ENCODE measurements at regions not wholly inside any gene's neighbourhood (a gene's known extent, or its start where the extent isn't known, plus 50 kb on each side); places are given as distances from the start of the nearest gene placed in this dataset.
A peak's percentile ranks its signal among the peaks of the same experiment; 100 is the strongest.

DNA sequence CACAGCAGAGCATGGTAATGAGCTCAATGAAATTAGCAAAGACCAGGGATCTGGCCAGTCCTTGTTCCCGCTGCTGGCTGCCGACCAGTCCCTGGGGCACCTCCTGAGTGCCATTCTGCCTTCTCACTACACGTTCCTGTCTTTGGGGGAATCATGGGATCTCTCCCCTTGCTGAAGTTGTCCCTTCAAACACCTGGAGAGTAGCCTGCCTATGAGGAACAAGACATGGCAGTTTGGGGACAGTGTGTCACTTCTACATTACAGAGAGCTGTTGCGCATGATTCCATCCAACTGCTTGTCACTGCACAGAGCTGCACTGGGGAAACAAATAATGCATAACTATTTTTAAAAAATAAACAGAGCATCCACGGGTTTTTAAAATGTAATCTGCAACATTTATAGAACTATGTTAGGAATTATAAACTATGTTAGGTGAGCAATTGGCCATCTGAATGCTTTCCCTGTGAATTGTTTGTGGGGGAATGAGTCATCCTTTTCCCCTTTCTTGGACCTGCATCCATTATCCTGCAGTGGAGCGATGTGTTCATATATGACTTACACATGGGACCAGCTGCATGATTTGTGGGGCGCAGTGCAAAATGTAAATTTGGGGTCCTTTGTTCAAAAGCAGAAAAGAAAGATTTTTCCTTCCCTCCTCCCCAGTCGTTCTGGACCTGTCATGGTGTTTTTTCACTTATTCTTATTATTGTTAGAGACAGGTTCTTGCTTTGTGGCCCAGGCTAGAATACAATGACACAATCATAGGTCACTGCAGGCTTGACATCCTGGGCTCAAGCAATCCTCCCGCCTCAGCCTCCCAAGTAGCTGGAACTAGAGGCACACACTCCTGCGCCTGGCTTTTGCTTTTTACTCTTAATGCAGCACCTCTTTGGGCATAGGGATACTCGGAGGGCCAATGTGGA is 115.0 kb upstream of the TBL1X start:
- TF ChIP-seq, protein P1, sequence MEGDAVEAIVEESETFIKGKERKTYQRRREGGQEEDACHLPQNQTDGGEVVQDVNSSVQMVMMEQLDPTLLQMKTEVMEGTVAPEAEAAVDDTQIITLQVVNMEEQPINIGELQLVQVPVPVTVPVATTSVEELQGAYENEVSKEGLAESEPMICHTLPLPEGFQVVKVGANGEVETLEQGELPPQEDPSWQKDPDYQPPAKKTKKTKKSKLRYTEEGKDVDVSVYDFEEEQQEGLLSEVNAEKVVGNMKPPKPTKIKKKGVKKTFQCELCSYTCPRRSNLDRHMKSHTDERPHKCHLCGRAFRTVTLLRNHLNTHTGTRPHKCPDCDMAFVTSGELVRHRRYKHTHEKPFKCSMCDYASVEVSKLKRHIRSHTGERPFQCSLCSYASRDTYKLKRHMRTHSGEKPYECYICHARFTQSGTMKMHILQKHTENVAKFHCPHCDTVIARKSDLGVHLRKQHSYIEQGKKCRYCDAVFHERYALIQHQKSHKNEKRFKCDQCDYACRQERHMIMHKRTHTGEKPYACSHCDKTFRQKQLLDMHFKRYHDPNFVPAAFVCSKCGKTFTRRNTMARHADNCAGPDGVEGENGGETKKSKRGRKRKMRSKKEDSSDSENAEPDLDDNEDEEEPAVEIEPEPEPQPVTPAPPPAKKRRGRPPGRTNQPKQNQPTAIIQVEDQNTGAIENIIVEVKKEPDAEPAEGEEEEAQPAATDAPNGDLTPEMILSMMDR (IDR thresholded peaks at IDR 0.05; ENCODE audit: low read length), result no peak
- 0 out of 2 replicates have a peak, but pooled peaks cover 6% of the 10 kb centered on the region for H3F3A ChIP-seq (ENCODE audit: insufficient read depth, low read length)
- no peak overlapping the region for H2AFZ ChIP-seq (ENCODE audit: low read length)
- H3K4me3 ChIP-seq (ENCODE audit: low read depth, low read length, poor library complexity, severe bottlenecking), result no peak overlapping the region
- no peaks in the 10 kb centered on the region for H3K9me3 ChIP-seq (ENCODE audit: low read length)
- H3K9ac ChIP-seq (ENCODE audit: low read length), result no peak overlapping the region
- H3K4me2 ChIP-seq (ENCODE audit: low read length), result no peak overlapping the region
- H3K4me1 ChIP-seq (ENCODE audit: insufficient read depth, low read length, severe bottlenecking), result peaks cover 41% of the 10 kb centered on the region
- no peaks in the 10 kb centered on the region for H3K9me2 ChIP-seq (ENCODE audit: low read depth, low read length)
- no peaks in the 10 kb centered on the region for H4K20me1 ChIP-seq (ENCODE audit: insufficient read depth, low read length)
- no peaks in the 10 kb centered on the region for H3K27me3 ChIP-seq (ENCODE audit: insufficient read depth, low read length)
- no peak overlapping the region for H3K27ac ChIP-seq (ENCODE audit: low read depth, low read length, poor library complexity, severe bottlenecking)
- no peaks in the 10 kb centered on the region for H3K36me3 ChIP-seq (ENCODE audit: insufficient read depth, low read length)
- no peaks in the 10 kb centered on the region for H3K79me2 ChIP-seq (ENCODE audit: insufficient read depth, low read length)

DNA sequence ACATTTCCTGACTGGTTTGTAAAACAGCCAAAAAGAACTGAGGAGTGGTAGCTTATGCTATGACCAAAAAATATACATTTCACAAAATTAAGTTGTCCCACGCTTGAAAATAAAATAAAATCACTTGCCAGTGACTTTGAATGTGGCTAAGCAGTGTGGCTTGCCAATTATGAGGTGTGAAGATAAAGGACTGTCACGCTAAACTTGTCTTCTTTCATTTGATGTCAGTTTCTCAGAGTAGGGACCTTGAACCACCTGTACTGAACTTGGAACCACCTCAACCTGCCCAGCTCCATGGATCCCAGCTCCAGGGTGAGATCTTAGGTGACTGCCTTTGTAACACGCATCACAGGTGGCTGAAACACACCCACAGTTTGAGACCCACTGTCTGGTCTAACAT is 113.7 kb upstream of the TBL1X start:
- Histone ChIP-seq H2AFZ (ENCODE audit: low read length) (no peak overlapping the region), H3K4me3 (ENCODE audit: low read depth, low read length, poor library complexity, severe bottlenecking) (no peak overlapping the region), H3K9me3 (ENCODE audit: low read length) (no peaks in the 10 kb centered on the region), H4K20me1 (ENCODE audit: insufficient read depth, low read length) (no peaks in the 10 kb centered on the region), H3F3A (ENCODE audit: insufficient read depth, low read length) (0 out of 2 replicates have a peak, but pooled peaks cover 6% of the 10 kb centered on the region), H3K36me3 (ENCODE audit: insufficient read depth, low read length) (no peaks in the 10 kb centered on the region), H3K4me2 (ENCODE audit: low read length) (peak overlapping the region; percentile 75; the same call in 1 of the 2 replicates), H3K9ac (ENCODE audit: low read length) (no peak overlapping the region), H3K27me3 (ENCODE audit: insufficient read depth, low read length) (no peaks in the 10 kb centered on the region), H3K79me2 (ENCODE audit: insufficient read depth, low read length) (no peaks in the 10 kb centered on the region), H3K4me1 (ENCODE audit: insufficient read depth, low read length, severe bottlenecking) (peaks cover 41% of the 10 kb centered on the region), H3K27ac (ENCODE audit: low read depth, low read length, poor library complexity, severe bottlenecking) (peak overlapping the region; percentile 91), H3K9me2 (ENCODE audit: low read depth, low read length) (no peaks in the 10 kb centered on the region)
- no peak for TF ChIP-seq EZH2 (IDR thresholded peaks at IDR 0.05; ENCODE audit: borderline replicate concordance, low read length)
- TF ChIP-seq, protein P1 (IDR thresholded peaks at IDR 0.05; ENCODE audit: low read length), result no peak

GRCh38 chrX:9352243-9352642 is 112.6 kb upstream of the TBL1X start:
- no peak overlapping the region for H2AFZ ChIP-seq (ENCODE audit: low read length)
- no peaks in the 10 kb centered on the region for H4K20me1 ChIP-seq (ENCODE audit: insufficient read depth, low read length)
- H3K9me2 ChIP-seq (ENCODE audit: low read depth, low read length), result no peaks in the 10 kb centered on the region
- no peaks in the 10 kb centered on the region for H3K36me3 ChIP-seq (ENCODE audit: insufficient read depth, low read length)
- peak overlapping the region; percentile 48 for H3K4me3 ChIP-seq (ENCODE audit: low read depth, low read length, poor library complexity, severe bottlenecking)
- H3K9ac ChIP-seq (ENCODE audit: low read length), result peak overlapping the region; percentile 46
- peak overlapping the region; percentile 75 for H3K4me2 ChIP-seq (ENCODE audit: low read length)
- peaks cover 41% of the 10 kb centered on the region for H3K4me1 ChIP-seq (ENCODE audit: insufficient read depth, low read length, severe bottlenecking)
- no peaks in the 10 kb centered on the region for H3K27me3 ChIP-seq (ENCODE audit: insufficient read depth, low read length)
- no peaks in the 10 kb centered on the region for H3K79me2 ChIP-seq (ENCODE audit: insufficient read depth, low read length)
- no peak for TF ChIP-seq EZH2 (IDR thresholded peaks at IDR 0.05; ENCODE audit: borderline replicate concordance, low read length)
- TF ChIP-seq, protein P1 (IDR thresholded peaks at IDR 0.05; ENCODE audit: low read length), result no peak
- H3K27ac ChIP-seq (ENCODE audit: low read depth, low read length, poor library complexity, severe bottlenecking), result peak overlapping the region; percentile 91
- 0 out of 2 replicates have a peak, but pooled peaks cover 6% of the 10 kb centered on the region for H3F3A ChIP-seq (ENCODE audit: insufficient read depth, low read length)
- H3K9me3 ChIP-seq (ENCODE audit: low read length), result no peaks in the 10 kb centered on the region

All from OCI-LY1 (cell line).